ENCODE measurements at regions not wholly inside any gene's neighbourhood (a gene's known extent, or its start where the extent isn't known, plus 50 kb on each side); places are given as distances from the start of the nearest gene placed in this dataset.

DNA sequence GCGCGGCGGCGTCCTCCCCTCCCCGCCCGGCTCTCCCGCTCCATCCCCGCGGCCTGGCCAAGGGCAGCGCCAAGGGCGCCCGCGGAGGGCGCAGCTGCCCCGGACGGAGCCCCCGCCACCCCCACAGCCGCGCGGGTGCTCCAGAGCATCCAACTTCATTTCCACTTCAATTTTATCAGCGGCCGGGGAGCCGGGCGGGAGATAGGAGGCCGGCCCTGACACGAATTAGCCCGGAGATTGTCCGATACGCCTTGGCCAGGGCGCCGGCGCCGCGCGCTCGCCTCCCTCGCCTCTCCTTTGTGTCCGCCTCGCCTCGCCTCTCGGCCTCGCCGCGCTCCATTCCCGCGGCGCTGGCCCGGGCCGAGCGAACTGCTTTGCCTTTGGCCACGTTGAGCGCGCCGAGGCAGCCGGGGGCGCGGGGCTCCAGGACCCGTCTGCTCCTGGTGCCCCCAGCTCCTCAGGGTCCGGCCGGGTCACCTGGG lies 129.1 kb upstream of the LHX1 start:
- no TSS peak for BruUV-seq (replicated peaks)
- CTCF ChIA-PET: interaction anchor here (1.0 kb wide), 1 partner anchor 17 kb away, joined by 3 read pairs; no protein-coding TSS in a partner anchor
- no peaks in the 10 kb centered on the region for H3K9me3 Mint-ChIP-seq (ENCODE audit: low read depth, unreplicated experiment)
- H3K27me3 Mint-ChIP-seq (ENCODE audit: unreplicated experiment): peaks cover 86% of the 10 kb centered on the region
- no peak overlapping the region for H3K27ac Mint-ChIP-seq (ENCODE audit: unreplicated experiment)
- no peaks in the 10 kb centered on the region for H3K4me1 Mint-ChIP-seq (ENCODE audit: low read depth, unreplicated experiment)
- H3K36me3 Mint-ChIP-seq (ENCODE audit: insufficient read depth, unreplicated experiment): no peaks in the 10 kb centered on the region
- DNase-seq: no peak
- TF ChIP-seq CTCF (IDR thresholded peaks at IDR 0.05; ENCODE audit: unreplicated experiment): no peak
- intact Hi-C loops (cut with micrococcal nuclease; ENCODE audit: unreplicated experiment): no loop called here
- H3K4me3 Mint-ChIP-seq (ENCODE audit: low read depth, unreplicated experiment): peak overlapping the region; percentile 29

- no peak for TF ChIP-seq CTCF (IDR thresholded peaks at IDR 0.05; ENCODE audit: unreplicated experiment)
- no peak overlapping the region for H3K4me3 Mint-ChIP-seq (ENCODE audit: low read depth, unreplicated experiment)
- no peaks in the 10 kb centered on the region for H3K4me1 Mint-ChIP-seq (ENCODE audit: low read depth, unreplicated experiment)
- peaks cover 93% of the 10 kb centered on the region for H3K27me3 Mint-ChIP-seq (ENCODE audit: unreplicated experiment)
- BruUV-seq (replicated peaks): no TSS peak
- DNase-seq: no peak
- no peaks in the 10 kb centered on the region for H3K36me3 Mint-ChIP-seq (ENCODE audit: insufficient read depth, unreplicated experiment)
- CTCF ChIA-PET: no interaction called here
- H3K9me3 Mint-ChIP-seq (ENCODE audit: low read depth, unreplicated experiment): no peaks in the 10 kb centered on the region
- H3K27ac Mint-ChIP-seq (ENCODE audit: unreplicated experiment): no peak overlapping the region
- intact Hi-C loops (cut with micrococcal nuclease; ENCODE audit: unreplicated experiment): no loop called here
These were observed 124.5 kb upstream of the LHX1 start for GRCh38 chr17:36812762-36813161.

DNA sequence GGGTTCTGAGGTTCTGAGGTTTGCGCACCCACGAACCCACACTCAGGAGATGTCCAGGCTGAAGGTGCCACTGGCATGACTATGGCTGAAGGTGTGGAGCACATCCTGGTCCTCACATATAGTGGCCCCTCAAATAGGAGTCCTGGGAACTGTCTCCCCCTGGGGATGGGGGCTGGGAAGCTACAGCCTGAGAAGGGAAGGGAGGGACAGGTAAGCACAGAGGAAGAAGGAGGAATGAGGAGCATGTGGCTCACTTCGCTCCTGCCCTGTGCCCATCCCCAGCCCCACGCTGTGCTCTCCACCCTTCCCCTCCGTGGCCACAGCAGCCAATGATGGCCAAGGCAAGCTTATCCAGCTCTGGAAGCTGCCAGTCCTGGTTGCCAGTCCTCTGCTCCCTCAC lies 123.9 kb upstream of the LHX1 start:
- H3K4me3 Mint-ChIP-seq (ENCODE audit: low read depth, unreplicated experiment): no peak overlapping the region
- H3K36me3 Mint-ChIP-seq (ENCODE audit: insufficient read depth, unreplicated experiment): no peaks in the 10 kb centered on the region
- peak; percentile 20 for TF ChIP-seq CTCF (IDR thresholded peaks at IDR 0.05; ENCODE audit: unreplicated experiment)
- intact Hi-C loops (cut with micrococcal nuclease; ENCODE audit: unreplicated experiment): no loop called here
- CTCF ChIA-PET: no interaction called here
- H3K9me3 Mint-ChIP-seq (ENCODE audit: low read depth, unreplicated experiment): no peaks in the 10 kb centered on the region
- BruUV-seq (replicated peaks): no TSS peak
- no peaks in the 10 kb centered on the region for H3K4me1 Mint-ChIP-seq (ENCODE audit: low read depth, unreplicated experiment)
- peaks cover 99% of the 10 kb centered on the region for H3K27me3 Mint-ChIP-seq (ENCODE audit: unreplicated experiment)
- DNase-seq: no peak
- no peak overlapping the region for H3K27ac Mint-ChIP-seq (ENCODE audit: unreplicated experiment)

- BruUV-seq (replicated peaks): no TSS peak
- CTCF ChIA-PET: no interaction called here
- intact Hi-C loops (cut with micrococcal nuclease; ENCODE audit: unreplicated experiment): no loop called here
- Mint-ChIP-seq H3K27me3 (ENCODE audit: unreplicated experiment) (peaks cover 100% of the 10 kb centered on the region), H3K4me3 (ENCODE audit: low read depth, unreplicated experiment) (no peak overlapping the region), H3K4me1 (ENCODE audit: low read depth, unreplicated experiment) (no peaks in the 10 kb centered on the region), H3K27ac (ENCODE audit: unreplicated experiment) (no peak overlapping the region), H3K36me3 (ENCODE audit: insufficient read depth, unreplicated experiment) (no peaks in the 10 kb centered on the region), H3K9me3 (ENCODE audit: low read depth, unreplicated experiment) (no peaks in the 10 kb centered on the region)
- no peak for DNase-seq
- no peak for TF ChIP-seq CTCF (IDR thresholded peaks at IDR 0.05; ENCODE audit: unreplicated experiment)
These were observed 123.2 kb upstream of the LHX1 start for GRCh38 chr17:36813957-36814563.

Measured in Calu3 (cell line).